ENCODE measurements at regions not wholly inside any gene's neighbourhood (a gene's known extent, or its start where the extent isn't known, plus 50 kb on each side); places are given as distances from the start of the nearest gene placed in this dataset.

DNA sequence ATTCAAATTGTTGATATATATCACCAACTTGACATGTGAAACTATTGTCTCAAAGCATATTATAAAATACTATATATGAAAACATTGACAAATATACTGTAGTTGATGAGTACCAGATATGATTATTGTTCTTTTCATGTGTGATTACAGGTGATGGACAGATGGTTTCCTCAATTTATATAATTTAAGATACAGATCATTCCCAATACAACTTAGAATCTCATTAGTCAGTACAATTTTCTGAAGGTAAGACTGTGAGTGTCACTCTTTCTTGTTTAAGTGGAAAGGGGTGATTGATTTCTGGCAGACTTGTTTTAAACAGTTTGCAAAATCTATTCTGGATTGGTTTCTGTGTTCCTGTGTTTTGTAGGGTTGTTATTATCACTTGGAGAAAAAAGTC, 498.8 kb downstream of the IRS2 start:
- DNase-seq (ENCODE audit: low spot score), result no peak
- TF ChIP-seq, protein P1, sequence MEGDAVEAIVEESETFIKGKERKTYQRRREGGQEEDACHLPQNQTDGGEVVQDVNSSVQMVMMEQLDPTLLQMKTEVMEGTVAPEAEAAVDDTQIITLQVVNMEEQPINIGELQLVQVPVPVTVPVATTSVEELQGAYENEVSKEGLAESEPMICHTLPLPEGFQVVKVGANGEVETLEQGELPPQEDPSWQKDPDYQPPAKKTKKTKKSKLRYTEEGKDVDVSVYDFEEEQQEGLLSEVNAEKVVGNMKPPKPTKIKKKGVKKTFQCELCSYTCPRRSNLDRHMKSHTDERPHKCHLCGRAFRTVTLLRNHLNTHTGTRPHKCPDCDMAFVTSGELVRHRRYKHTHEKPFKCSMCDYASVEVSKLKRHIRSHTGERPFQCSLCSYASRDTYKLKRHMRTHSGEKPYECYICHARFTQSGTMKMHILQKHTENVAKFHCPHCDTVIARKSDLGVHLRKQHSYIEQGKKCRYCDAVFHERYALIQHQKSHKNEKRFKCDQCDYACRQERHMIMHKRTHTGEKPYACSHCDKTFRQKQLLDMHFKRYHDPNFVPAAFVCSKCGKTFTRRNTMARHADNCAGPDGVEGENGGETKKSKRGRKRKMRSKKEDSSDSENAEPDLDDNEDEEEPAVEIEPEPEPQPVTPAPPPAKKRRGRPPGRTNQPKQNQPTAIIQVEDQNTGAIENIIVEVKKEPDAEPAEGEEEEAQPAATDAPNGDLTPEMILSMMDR (IDR thresholded peaks at IDR 0.05), result no peak
- Histone ChIP-seq H3K4me3 (no peak overlapping the region), H3K27ac (no peak overlapping the region)

- no peak overlapping the region for H3K27ac ChIP-seq
- DNase-seq (ENCODE audit: low spot score), result no peak
- H3K4me3 ChIP-seq, result no peak overlapping the region
- TF ChIP-seq, protein P1 (IDR thresholded peaks at IDR 0.05), result no peak
Measured at GRCh38 chr13:109285586-109285985, 500.8 kb downstream of the IRS2 start.

GRCh38 chr13:109281903-109282635, 504.3 kb downstream of the IRS2 start:
- no peak for DNase-seq (ENCODE audit: low spot score)
- H3K27ac ChIP-seq, result no peak overlapping the region

GRCh38 chr13:109281017-109281902, 505.1 kb downstream of the IRS2 start:
- TF ChIP-seq, protein P1 (IDR thresholded peaks at IDR 0.05), result no peak
- Histone ChIP-seq H3K4me3 (no peak overlapping the region), H3K27ac (no peak overlapping the region)
- DNase-seq (ENCODE audit: low spot score), result no peak

More at GRCh38 chr13:109281903-109282635, 504.3 kb downstream of the IRS2 start:
- no peak overlapping the region for H3K4me3 ChIP-seq
- TF ChIP-seq, protein P1 (IDR thresholded peaks at IDR 0.05), result no peak

- H3K27ac ChIP-seq, result no peak overlapping the region
- TF ChIP-seq, protein P1 (IDR thresholded peaks at IDR 0.05), result no peak
- DNase-seq (ENCODE audit: low spot score), result no peak
Measured at GRCh38 chr13:109276261-109276660, 510.1 kb downstream of the IRS2 start.

DNA sequence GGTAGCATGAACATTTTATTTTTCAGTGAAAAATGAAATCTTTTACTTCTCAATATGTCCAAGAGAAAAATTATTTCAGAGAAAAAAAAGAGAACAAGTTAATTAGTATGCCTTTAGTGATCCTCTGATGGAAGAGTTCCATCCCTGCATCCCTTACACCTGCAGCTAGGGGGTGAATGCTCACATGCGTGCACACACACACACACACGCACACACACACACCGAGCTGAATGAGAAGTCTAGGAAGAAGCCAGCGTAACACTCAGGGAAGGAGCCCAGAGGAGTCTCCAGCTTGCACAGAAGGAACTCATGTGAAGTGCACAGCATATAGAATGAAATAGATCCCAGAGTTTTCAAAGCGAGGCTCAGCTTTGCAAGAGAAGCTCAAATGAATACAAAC, 510.5 kb downstream of the IRS2 start:
- TF ChIP-seq, protein P1 (IDR thresholded peaks at IDR 0.05), result no peak
- no peak overlapping the region for H3K27ac ChIP-seq
- DNase-seq (ENCODE audit: low spot score), result no peak
- no peak overlapping the region for H3K4me3 ChIP-seq

More at GRCh38 chr13:109276261-109276660, 510.1 kb downstream of the IRS2 start:
- no peak overlapping the region for H3K4me3 ChIP-seq
